ENCODE measurements at regions not wholly inside any gene's neighbourhood (a gene's known extent, or its start where the extent isn't known, plus 50 kb on each side); places are given as distances from the start of the nearest gene placed in this dataset.

DNA sequence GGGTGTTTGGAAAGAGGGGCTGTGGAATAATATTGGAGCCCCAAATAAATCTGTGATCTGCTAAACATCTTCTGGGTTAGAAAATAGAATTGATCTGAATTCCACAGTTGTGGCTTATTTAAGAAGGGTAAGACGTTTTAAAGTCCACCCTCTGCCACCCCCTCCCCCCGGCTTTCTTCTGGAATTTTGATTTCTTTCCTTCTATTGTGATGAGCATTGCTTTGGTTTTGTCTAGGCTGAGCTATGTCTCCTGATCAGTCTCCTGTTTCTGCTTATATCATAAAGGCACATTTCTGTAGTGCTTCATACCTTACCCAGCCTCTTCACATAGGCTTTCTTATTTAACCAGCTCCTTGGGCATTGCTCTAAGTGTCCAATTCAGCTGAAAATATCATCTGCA is 77.3 kb upstream of the SLC38A2 start (continued):
- TF ChIP-seq CHD7 (IDR thresholded peaks at IDR 0.05; ENCODE audit: insufficient replicate concordance, low read length): no peak
- no peak for TF ChIP-seq TBP (IDR thresholded peaks at IDR 0.05; ENCODE audit: low read depth, low read length)
- TF ChIP-seq ATF2 (IDR thresholded peaks at IDR 0.05; ENCODE audit: low read length): no peak
- no peak for TF ChIP-seq HDAC2 (IDR thresholded peaks at IDR 0.05; ENCODE audit: borderline replicate concordance in 1 of 2, low read depth in 2 of 2, low read length in 2 of 2)
- TF ChIP-seq E2F6 (IDR thresholded peaks at IDR 0.05): no peak
